Tibial nerve (tissue), 4 donors: ENCODE measurements at regions not wholly inside any gene's neighbourhood (a gene's known extent, or its start where the extent isn't known, plus 50 kb on each side); places are given as distances from the start of the nearest gene placed in this dataset.

Experiments used
- DNase-seq, 2 donors: peaks; one replicate each; pipeline ENCODE4 v3.0.0-alpha.2; 2019; ENCODE audit warnings: low spot score in 2 of 2
- H3K27ac ChIP-seq, 4 donors: fragments of 200-600 bp; sonication (generic) in 3 of 4; one replicate each; pipeline ENCODE4 v1.5.1; 2017 to 2019; ENCODE audit warnings: mild to moderate bottlenecking in 1 of 4
- H3K27me3 ChIP-seq, 2 donors: fragments of 200-600 bp; sonication (generic) in 1 of 2; one replicate each; pipeline versions ENCODE4 v1.5.1 to v1.6.0; 2017 to 2019
- H3K36me3 ChIP-seq, 3 donors: fragments of 200-600 bp; sonication (generic); one replicate each; pipeline ENCODE4 v1.5.1; 2018 to 2019
- H3K4me1 ChIP-seq, 4 donors: fragments of 200-600 bp; sonication (generic) in 3 of 4; one replicate each; pipeline ENCODE4 v1.5.1; 2017 to 2019
- H3K4me3 ChIP-seq, 4 donors: fragments of 200-600 bp; sonication (generic) in 3 of 4; one replicate each; pipeline ENCODE4 v1.5.1; 2017 to 2019; ENCODE audit warnings: mild to moderate bottlenecking in 1 of 4, moderate library complexity in 1 of 4
- H3K9me3 ChIP-seq, 4 donors: fragments of 200-600 bp; sonication (generic) in 3 of 4; one replicate each; pipeline ENCODE4 v1.5.1; 2017 to 2019
- EP300 ChIP-seq, 2 donors: sonication (generic); formaldehyde crosslinking; IDR thresholded peaks; one replicate each; pipeline ENCODE4 v1.6.1; 2017; ENCODE audit warnings: antibody characterized with exemption in 2 of 2, mild to moderate bottlenecking in 1 of 2
- POLR2A ChIP-seq, 2 donors: fragments of 450-650 bp; IDR thresholded peaks; one replicate each; pipeline ENCODE4 v1.6.1; 2017; ENCODE audit warnings: antibody characterized with exemption in 2 of 2, mild to moderate bottlenecking in 2 of 2, moderate library complexity in 2 of 2
- WGBS, 2 donors: methylation state at CpG; one replicate each; pipeline ENCODE4 v1.1.5; 2018; 5-methylcytosine and 5-hydroxymethylcytosine counted together
- TF ChIP-seq, protein P1 (sequence below), 5 experiments: fragments of 200-600 bp in 3 of 5; fragments of 450-650 bp in 2 of 5; sonication (generic) in 3 of 5; IDR thresholded peaks; one replicate each; pipeline ENCODE4 v1.5.1; 2016 to 2019; ENCODE audit warnings: antibody characterized with exemption in 5 of 5, mild to moderate bottlenecking in 3 of 5, moderate library complexity in 2 of 5

DNA sequence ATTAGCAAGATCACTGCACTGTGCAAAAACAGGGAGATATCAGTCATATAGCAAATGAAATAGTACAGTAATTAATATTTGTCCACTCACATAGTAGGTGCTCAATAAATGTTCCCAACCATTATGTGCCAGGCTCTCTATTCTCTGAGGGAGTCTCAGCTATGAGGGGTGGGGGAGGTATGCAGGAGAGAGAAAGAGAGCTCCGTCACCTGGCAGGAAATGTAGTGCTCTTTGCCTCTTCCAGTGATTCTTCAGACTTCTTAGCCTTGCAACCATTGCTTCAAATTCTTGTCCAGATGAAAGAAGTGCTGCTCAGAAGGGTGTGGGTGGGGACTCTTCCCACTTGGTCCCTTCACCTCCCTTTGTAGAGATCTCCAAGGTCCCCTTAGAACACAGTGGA is 84.5 kb upstream of the SPRY1 start:
- WGBS, 2 donors, result 100% methylated on average over 1 of the region's 1 CpG

DNA sequence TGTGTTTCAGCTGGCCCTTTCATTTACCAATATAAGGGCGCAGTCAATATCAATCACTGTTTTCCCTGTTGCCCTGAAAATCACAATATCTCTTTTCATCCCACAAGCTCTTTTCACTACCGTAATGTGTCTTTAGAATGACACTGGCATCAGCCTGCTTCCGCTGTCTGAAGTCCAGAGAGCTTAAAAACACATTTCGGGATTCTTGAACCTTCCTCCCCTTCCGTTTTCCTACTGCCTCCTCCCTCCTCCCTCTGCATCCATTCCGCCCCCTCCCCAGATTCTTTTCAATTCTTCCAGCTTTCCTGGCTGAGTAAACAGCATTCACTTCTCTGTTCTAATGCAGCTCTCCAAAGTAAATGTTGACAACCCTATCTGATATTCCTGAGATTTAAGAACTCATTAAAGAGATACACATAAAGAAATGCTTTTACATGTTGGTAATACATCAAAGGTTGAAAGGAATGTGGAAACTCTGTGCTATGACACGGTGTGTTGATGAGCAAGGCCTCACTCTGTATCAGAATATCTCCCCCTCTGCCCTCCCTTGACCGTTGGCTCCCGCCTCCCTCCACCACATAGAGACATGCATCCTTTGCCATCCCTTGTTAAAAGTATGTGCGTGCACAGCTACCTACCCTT is 83.5 kb upstream of the SPRY1 start:
- no peak for TF ChIP-seq POLR2A (IDR thresholded peaks at IDR 0.05)
- Histone ChIP-seq H3K27ac (no peak overlapping the region), H3K36me3 (peaks cover 0 to 28% (median 0%) of the 10 kb centered on the region in 3 donors), H3K9me3 (no peaks in the 10 kb centered on the region), H3K4me1 (no peaks in the 10 kb centered on the region), H3K4me3 (no peak overlapping the region), H3K27me3 (no peaks in the 10 kb centered on the region)
- WGBS, 2 donors, result 58% methylated on average over 10 of the region's 10 CpGs
- no peak for DNase-seq

More for the DNA sequence above, 84.5 kb upstream of the SPRY1 start:
- Histone ChIP-seq H3K27ac (no peak overlapping the region), H3K4me3 (no peak overlapping the region), H3K36me3 (peaks cover 0 to 28% (median 0%) of the 10 kb centered on the region in 3 donors), H3K27me3 (no peaks in the 10 kb centered on the region), H3K9me3 (no peaks in the 10 kb centered on the region), H3K4me1 (no peaks in the 10 kb centered on the region)
- no peak for DNase-seq
- TF ChIP-seq POLR2A (IDR thresholded peaks at IDR 0.05), result no peak
- TF ChIP-seq, protein P1, sequence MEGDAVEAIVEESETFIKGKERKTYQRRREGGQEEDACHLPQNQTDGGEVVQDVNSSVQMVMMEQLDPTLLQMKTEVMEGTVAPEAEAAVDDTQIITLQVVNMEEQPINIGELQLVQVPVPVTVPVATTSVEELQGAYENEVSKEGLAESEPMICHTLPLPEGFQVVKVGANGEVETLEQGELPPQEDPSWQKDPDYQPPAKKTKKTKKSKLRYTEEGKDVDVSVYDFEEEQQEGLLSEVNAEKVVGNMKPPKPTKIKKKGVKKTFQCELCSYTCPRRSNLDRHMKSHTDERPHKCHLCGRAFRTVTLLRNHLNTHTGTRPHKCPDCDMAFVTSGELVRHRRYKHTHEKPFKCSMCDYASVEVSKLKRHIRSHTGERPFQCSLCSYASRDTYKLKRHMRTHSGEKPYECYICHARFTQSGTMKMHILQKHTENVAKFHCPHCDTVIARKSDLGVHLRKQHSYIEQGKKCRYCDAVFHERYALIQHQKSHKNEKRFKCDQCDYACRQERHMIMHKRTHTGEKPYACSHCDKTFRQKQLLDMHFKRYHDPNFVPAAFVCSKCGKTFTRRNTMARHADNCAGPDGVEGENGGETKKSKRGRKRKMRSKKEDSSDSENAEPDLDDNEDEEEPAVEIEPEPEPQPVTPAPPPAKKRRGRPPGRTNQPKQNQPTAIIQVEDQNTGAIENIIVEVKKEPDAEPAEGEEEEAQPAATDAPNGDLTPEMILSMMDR (IDR thresholded peaks at IDR 0.05), result no peak
- no peak for TF ChIP-seq EP300 (IDR thresholded peaks at IDR 0.05)

DNA sequence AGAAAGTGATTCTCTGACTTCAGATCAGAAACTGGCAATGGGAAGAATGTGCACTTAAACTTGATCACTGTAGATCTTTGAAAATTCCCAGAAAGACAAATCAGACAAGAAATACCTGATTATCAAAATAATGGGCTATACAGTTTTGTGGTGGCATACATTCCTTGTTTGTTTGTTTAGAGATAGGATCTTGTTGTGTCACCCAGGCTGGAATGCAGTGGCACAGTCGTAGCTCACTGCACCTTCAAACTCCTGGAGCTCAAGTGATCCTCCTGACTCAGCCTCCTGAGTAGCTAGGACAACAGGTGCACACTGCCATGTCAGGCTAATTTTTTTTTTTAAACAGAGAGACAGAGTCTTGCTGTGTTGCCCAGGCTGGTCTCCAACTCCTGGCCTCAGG is 81.0 kb upstream of the SPRY1 start:
- 96 to 100% methylated on average over 1 of the region's 1 CpG for whole genome bisulfite sequencing, 2 donors
- TF ChIP-seq POLR2A (IDR thresholded peaks at IDR 0.05), result no peak
- TF ChIP-seq EP300 (IDR thresholded peaks at IDR 0.05), result no peak
- TF ChIP-seq, protein P1 (IDR thresholded peaks at IDR 0.05), result no peak

DNA sequence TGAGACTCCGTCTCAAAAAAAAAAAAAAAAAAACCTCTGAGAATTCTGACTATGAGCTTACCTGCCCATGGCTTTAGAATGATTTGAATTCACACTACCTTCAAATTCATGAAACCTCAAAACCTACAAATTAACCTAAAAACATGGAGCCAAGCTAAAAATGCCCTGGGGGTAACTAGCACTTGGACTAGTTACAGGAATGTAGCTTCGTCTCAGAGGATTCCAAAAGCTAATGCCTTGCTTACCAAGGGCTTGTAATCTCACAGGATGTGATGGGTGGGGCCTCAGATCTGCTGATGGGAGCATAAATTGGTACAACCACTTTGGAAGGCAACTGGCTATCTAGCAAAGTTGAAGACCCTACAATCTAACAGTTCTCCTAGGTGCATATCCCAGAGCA is 79.4 kb upstream of the SPRY1 start:
- WGBS, 2 donors, result 98 to 100% methylated on average over 2 of the region's 2 CpGs
- Histone ChIP-seq H3K4me1 (no peaks in the 10 kb centered on the region), H3K36me3 (peaks cover 0 to 28% (median 0%) of the 10 kb centered on the region in 3 donors), H3K27me3 (no peaks in the 10 kb centered on the region), H3K9me3 (peaks cover 0 to 22% (median 7%) of the 10 kb centered on the region in 4 donors), H3K27ac (no peak overlapping the region), H3K4me3 (no peak overlapping the region)
- no peak for TF ChIP-seq POLR2A (IDR thresholded peaks at IDR 0.05)
- TF ChIP-seq, protein P1 (IDR thresholded peaks at IDR 0.05), result no peak
- TF ChIP-seq EP300 (IDR thresholded peaks at IDR 0.05), result no peak
- no peak for DNase-seq

More for the DNA sequence above, 81.0 kb upstream of the SPRY1 start:
- H3K9me3 ChIP-seq, result peaks cover 0 to 6% (median 2%) of the 10 kb centered on the region in 4 donors
- H3K4me1 ChIP-seq, result no peaks in the 10 kb centered on the region
- peaks cover 0 to 28% (median 0%) of the 10 kb centered on the region in 3 donors for H3K36me3 ChIP-seq
- H3K27ac ChIP-seq, result no peak overlapping the region
- H3K27me3 ChIP-seq, result no peaks in the 10 kb centered on the region
- no peak overlapping the region for H3K4me3 ChIP-seq
- DNase-seq, result no peak

DNA sequence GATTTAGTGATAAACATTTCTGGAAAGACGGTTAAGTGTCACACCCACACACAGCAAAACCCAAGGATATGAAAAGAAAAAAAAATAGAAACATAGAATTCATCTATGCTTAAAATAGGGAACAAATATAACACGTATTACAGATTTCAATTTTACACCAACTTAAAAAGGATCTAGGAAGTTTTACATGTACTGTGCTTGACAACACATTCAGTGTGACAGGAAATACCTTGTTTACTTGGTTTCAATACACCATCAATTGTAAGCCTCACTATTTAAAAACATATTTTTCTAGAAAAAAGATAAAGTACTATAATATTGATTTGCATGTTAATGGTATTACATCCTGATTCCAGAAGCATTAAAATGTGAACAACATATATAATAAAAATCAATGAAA is 77.0 kb upstream of the SPRY1 start:
- no peak for DNase-seq
- H3K27ac ChIP-seq, result no peak overlapping the region
- peaks cover 0 to 40% (median 10%) of the 10 kb centered on the region in 4 donors for H3K9me3 ChIP-seq
- no peaks in the 10 kb centered on the region for H3K4me1 ChIP-seq
- H3K27me3 ChIP-seq, result no peaks in the 10 kb centered on the region
- H3K4me3 ChIP-seq, result no peak overlapping the region
- peaks cover 0 to 21% (median 0%) of the 10 kb centered on the region in 3 donors for H3K36me3 ChIP-seq
- 80 to 91% methylated on average over 2 of the region's 2 CpGs for WGBS, 2 donors
- TF ChIP-seq, protein P1 (IDR thresholded peaks at IDR 0.05), result no peak
- TF ChIP-seq POLR2A (IDR thresholded peaks at IDR 0.05), result no peak
- TF ChIP-seq EP300 (IDR thresholded peaks at IDR 0.05), result no peak
